Aorta (tissue), 5 donors: ENCODE measurements at regions not wholly inside any gene's neighbourhood (a gene's known extent, or its start where the extent isn't known, plus 50 kb on each side); places are given as distances from the start of the nearest gene placed in this dataset.

ENCODE experiments used
- ATAC-seq: fragments of 200-7000 bp; cut with Tn5 transposase; one replicate; pipeline ENCODE4 v1.9.1; 2022; ENCODE audit warnings: moderate library complexity; ENCODE audit not compliant: low FRiP score
- DNase-seq, 2 donors: peaks; one replicate each; pipeline ENCODE4 v3.0.0-alpha.2; 2020
- H3K27ac ChIP-seq, 2 donors: one replicate each; pipeline ENCODE4 v1.5.1; 2013; ENCODE audit warnings: low read length in 2 of 2, mild to moderate bottlenecking in 2 of 2, moderate library complexity in 2 of 2, control low read depth in 1 of 2, inconsistent platforms in 1 of 2, low read depth in 1 of 2
- H3K27me3 ChIP-seq, 2 donors: one replicate each; pipeline ENCODE4 v1.6.1; 2013; ENCODE audit warnings: control low read depth in 1 of 2, low read length in 1 of 2, mild to moderate bottlenecking in 1 of 2, moderate library complexity in 1 of 2; ENCODE audit not compliant: insufficient read depth in 2 of 2, control insufficient read depth in 1 of 2
- H3K36me3 ChIP-seq, 2 donors: one replicate each; pipeline ENCODE4 v1.6.1; 2013; ENCODE audit warnings: control low read depth in 1 of 2, low read length in 1 of 2, mild to moderate bottlenecking in 1 of 2; ENCODE audit not compliant: insufficient read depth in 2 of 2, control insufficient read depth in 1 of 2
- H3K4me1 ChIP-seq, 2 donors: one replicate each; pipeline ENCODE4 v1.6.1; 2013; ENCODE audit warnings: low read length in 2 of 2, control low read depth in 1 of 2, mild to moderate bottlenecking in 1 of 2, moderate library complexity in 1 of 2; ENCODE audit not compliant: insufficient read depth in 2 of 2, control insufficient read depth in 1 of 2
- H3K4me3 ChIP-seq, 2 donors: one replicate each; pipeline ENCODE4 v1.5.1; 2013; ENCODE audit warnings: low read length in 2 of 2, control low read depth in 1 of 2, mild to moderate bottlenecking in 1 of 2
- H3K9me3 ChIP-seq: one replicate; pipeline ENCODE4 v1.6.1; 2013; ENCODE audit warnings: mild to moderate bottlenecking, low read length; ENCODE audit not compliant: control insufficient read depth
- WGBS, 2 donors: extraction: QIAGEN DNeasy Blood & Tissue Kit; methylation state at CpG; one replicate each; pipeline ENCODE4 v1.1.7; 2013; 5-methylcytosine and 5-hydroxymethylcytosine counted together
- intact Hi-C, 2 donors: fragments of 100-400 bp; cut with DNase I; formaldehyde crosslinking; loops; one replicate each; pipeline versions ENCODE4 v1.14.2 to v1.15.0; 2022
- donor health status: healthy with polysubstance abuse.
- donor health status: Bipolar disorder and iron deficiency.
- donor health status: DM: no; HTN: no; CAD: no.
- donor health status: DM: no; HTN: no; CAD: no.
- donor health status: DM: yes; HTN: yes; CAD: no.

- ATAC-seq, result no peak
- H3K27me3 ChIP-seq, result no peaks in the 10 kb centered on the region
- intact Hi-C loops, result no loop called here
- H3K36me3 ChIP-seq, result no peaks in the 10 kb centered on the region
- H3K4me1 ChIP-seq, result peaks cover 0 to 3% of the 10 kb centered on the region in 2 donors
- H3K27ac ChIP-seq, result no peak overlapping the region
- no peaks in the 10 kb centered on the region for H3K9me3 ChIP-seq
- 50 to 61% methylated on average over 16 to 17 of the region's 17 CpGs for WGBS, 2 donors
- H3K4me3 ChIP-seq, result no peak overlapping the region
- DNase-seq, result no peak
Observed at GRCh38 chr16:80006241-80007215, 406.0 kb upstream of the MAF start.

GRCh38 chr16:80004113-80004512 is 403.6 kb upstream of the MAF start:
- H3K4me1 ChIP-seq, result no peaks in the 10 kb centered on the region
- H3K36me3 ChIP-seq, result no peaks in the 10 kb centered on the region
- intact Hi-C loops, result no loop called here
- no peak overlapping the region for H3K27ac ChIP-seq
- no peaks in the 10 kb centered on the region for H3K9me3 ChIP-seq
- ATAC-seq (no peak), DNase-seq (no peak)
- WGBS, 2 donors, result 95 to 96% methylated on average over 6 of the region's 6 CpGs
- no peaks in the 10 kb centered on the region for H3K27me3 ChIP-seq
- H3K4me3 ChIP-seq, result no peak overlapping the region

- H3K9me3 ChIP-seq, result no peaks in the 10 kb centered on the region
- H3K4me1 ChIP-seq, result no peaks in the 10 kb centered on the region
- no peak for DNase-seq
- no peak overlapping the region for H3K27ac ChIP-seq
- WGBS, 2 donors, result 98 to 99% methylated on average over 2 of the region's 2 CpGs
- no peaks in the 10 kb centered on the region for H3K27me3 ChIP-seq
- H3K4me3 ChIP-seq, result no peak overlapping the region
- intact Hi-C loops, result no loop called here
- no peak for ATAC-seq
- no peaks in the 10 kb centered on the region for H3K36me3 ChIP-seq
Observed at GRCh38 chr16:80002261-80002660, 401.7 kb upstream of the MAF start.

- Histone ChIP-seq H3K27me3 (no peaks in the 10 kb centered on the region), H3K4me1 (no peaks in the 10 kb centered on the region), H3K36me3 (no peaks in the 10 kb centered on the region), H3K9me3 (no peaks in the 10 kb centered on the region), H3K4me3 (no peak overlapping the region), H3K27ac (no peak overlapping the region)
- no peak for DNase-seq
- whole genome bisulfite sequencing, 2 donors, result 97 to 99% methylated on average over 4 of the region's 4 CpGs
- ATAC-seq, result no peak
- intact Hi-C loops, result no loop called here
Observed at GRCh38 chr16:79998143-79998542, 397.6 kb upstream of the MAF start.

GRCh38 chr16:79997257-79997656 is 396.7 kb upstream of the MAF start:
- no peaks in the 10 kb centered on the region for H3K4me1 ChIP-seq
- ATAC-seq (no peak), DNase-seq (no peak)
- H3K36me3 ChIP-seq, result no peaks in the 10 kb centered on the region
- H3K9me3 ChIP-seq, result no peaks in the 10 kb centered on the region
- intact Hi-C loops, result no loop called here
- H3K27ac ChIP-seq, result no peak overlapping the region
- H3K4me3 ChIP-seq, result no peak overlapping the region
- WGBS, 2 donors, result 13 to 35% methylated on average over 6 of the region's 6 CpGs
- no peaks in the 10 kb centered on the region for H3K27me3 ChIP-seq

GRCh38 chr16:79996321-79996720 is 395.8 kb upstream of the MAF start:
- intact Hi-C loops, result no loop called here
- no peaks in the 10 kb centered on the region for H3K9me3 ChIP-seq
- no peak overlapping the region for H3K4me3 ChIP-seq
- 66 to 67% methylated on average over 3 of the region's 3 CpGs for WGBS, 2 donors
- H3K27me3 ChIP-seq, result no peaks in the 10 kb centered on the region
- DNase-seq, result no peak
- H3K27ac ChIP-seq, result no peak overlapping the region
- no peak for ATAC-seq
- H3K36me3 ChIP-seq, result no peaks in the 10 kb centered on the region
- no peaks in the 10 kb centered on the region for H3K4me1 ChIP-seq

GRCh38 chr16:79995315-79995714 is 394.8 kb upstream of the MAF start:
- 90 to 93% methylated on average over 7 of the region's 7 CpGs for WGBS, 2 donors
- no peak overlapping the region for H3K27ac ChIP-seq
- no peaks in the 10 kb centered on the region for H3K36me3 ChIP-seq
- no peaks in the 10 kb centered on the region for H3K27me3 ChIP-seq
- H3K4me1 ChIP-seq, result no peaks in the 10 kb centered on the region
- intact Hi-C loops, result no loop called here
- ATAC-seq, result no peak
- H3K9me3 ChIP-seq, result no peaks in the 10 kb centered on the region
- H3K4me3 ChIP-seq, result no peak overlapping the region
- no peak for DNase-seq

- Histone ChIP-seq H3K27me3 (no peaks in the 10 kb centered on the region), H3K4me1 (no peaks in the 10 kb centered on the region), H3K4me3 (no peak overlapping the region), H3K36me3 (no peaks in the 10 kb centered on the region), H3K27ac (no peak overlapping the region), H3K9me3 (no peaks in the 10 kb centered on the region)
- WGBS, 2 donors, result 72 to 83% methylated on average over 5 of the region's 5 CpGs
- ATAC-seq (no peak), DNase-seq (no peak)
- intact Hi-C loops, result no loop called here
Observed at GRCh38 chr16:79994418-79994817, 393.9 kb upstream of the MAF start.

GRCh38 chr16:79993629-79994209 is 393.2 kb upstream of the MAF start:
- H3K4me3 ChIP-seq, result no peak overlapping the region
- H3K36me3 ChIP-seq, result no peaks in the 10 kb centered on the region
- H3K27ac ChIP-seq, result no peak overlapping the region
- no peaks in the 10 kb centered on the region for H3K4me1 ChIP-seq
- no peaks in the 10 kb centered on the region for H3K9me3 ChIP-seq
- H3K27me3 ChIP-seq, result no peaks in the 10 kb centered on the region
- intact Hi-C loops, result no loop called here
- ATAC-seq (no peak), DNase-seq (no peak)
- WGBS, 2 donors, result 96 to 99% methylated on average over 5 of the region's 5 CpGs
